Calu3 (cell line): ENCODE measurements at regions not wholly inside any gene's neighbourhood (a gene's known extent, or its start where the extent isn't known, plus 50 kb on each side); places are given as distances from the start of the nearest gene placed in this dataset.

Experiments
- BruUV-seq: library from RNA; stranded (reverse); fragments of 400-500 nt; replicated peaks from 2 replicates; lab custom pipeline; 2021; lab: Mats Ljungman, UMichigan
- CTCF ChIA-PET: fragments of 300-600 bp; sonication (Branson Sonifier 250); formaldehyde crosslinking; loops from one replicate; lab custom pipeline; 2022; ENCODE audit warnings: antibody characterized with exemption; lab: Charles Lee
- DNase-seq: peaks from one replicate; pipeline ENCODE4 v3.0.0; 2022
- H3K27ac Mint-ChIP-seq: one replicate; pipeline ENCODE4 v1.8.0; 2022; ENCODE audit warnings: mixed read lengths; ENCODE audit not compliant: unreplicated experiment
- H3K27me3 Mint-ChIP-seq: one replicate; pipeline ENCODE4 v1.8.0; 2022; ENCODE audit warnings: mixed read lengths; ENCODE audit not compliant: unreplicated experiment
- H3K36me3 Mint-ChIP-seq: one replicate; pipeline ENCODE4 v1.8.0; 2022; ENCODE audit warnings: mild to moderate bottlenecking, moderate library complexity, mixed read lengths; ENCODE audit not compliant: insufficient read depth, unreplicated experiment
- H3K4me1 Mint-ChIP-seq: one replicate; pipeline ENCODE4 v1.8.0; 2022; ENCODE audit warnings: mild to moderate bottlenecking, low read depth, mixed read lengths; ENCODE audit not compliant: unreplicated experiment
- H3K4me3 Mint-ChIP-seq: one replicate; pipeline ENCODE4 v1.8.0; 2022; ENCODE audit warnings: mild to moderate bottlenecking, low read depth, moderate library complexity, mixed read lengths; ENCODE audit not compliant: unreplicated experiment
- H3K9me3 Mint-ChIP-seq: one replicate; pipeline ENCODE4 v1.8.0; 2022; ENCODE audit warnings: low read depth, mixed read lengths; ENCODE audit not compliant: unreplicated experiment
- CTCF ChIP-seq: fragments of 200-600 bp; IDR thresholded peaks from one replicate; pipeline ENCODE4 v1.8.0; 2022; ENCODE audit warnings: antibody characterized with exemption; ENCODE audit not compliant: unreplicated experiment
- intact Hi-C: fragments of 100-400 bp; cut with micrococcal nuclease; formaldehyde crosslinking; loops from one replicate; pipeline ENCODE4 v1.10.0; 2022; ENCODE audit not compliant: unreplicated experiment

GRCh38 chr15:73809728-73810501 is 56.8 kb upstream of the INSYN1 start:
- H3K36me3 Mint-ChIP-seq, result no peaks in the 10 kb centered on the region
- no peaks in the 10 kb centered on the region for H3K9me3 Mint-ChIP-seq
- no TSS peak for BruUV-seq
- TF ChIP-seq CTCF, result no peak
- H3K27ac Mint-ChIP-seq, result no peak overlapping the region
- CTCF ChIA-PET, result interaction anchor here (0.7 to 1.2 kb wide), 2 partner anchors 60 to 78 kb away, joined by 3 read pairs; no protein-coding TSS in a partner anchor
- H3K4me1 Mint-ChIP-seq, result no peaks in the 10 kb centered on the region
- peak; percentile 32 for DNase-seq
- no peak overlapping the region for H3K4me3 Mint-ChIP-seq
- intact Hi-C loops, result loop anchor here (10.0 kb wide), 1 partner anchor 95 kb away; no protein-coding TSS in a partner anchor
- H3K27me3 Mint-ChIP-seq, result peaks cover 100% of the 10 kb centered on the region

GRCh38 chr15:73812806-73813465 is 59.8 kb upstream of the INSYN1 start:
- Mint-ChIP-seq H3K36me3 (no peaks in the 10 kb centered on the region), H3K4me3 (no peak overlapping the region), H3K27ac (no peak overlapping the region), H3K9me3 (no peaks in the 10 kb centered on the region), H3K4me1 (no peaks in the 10 kb centered on the region), H3K27me3 (peaks cover 100% of the 10 kb centered on the region)
- BruUV-seq, result no TSS peak
- intact Hi-C loops, result no loop called here
- CTCF ChIA-PET, result interaction anchor here (0.8 kb wide), 2 partner anchors 21 to 108 kb away, joined by 3 read pairs; no protein-coding TSS in a partner anchor
- TF ChIP-seq CTCF, result no peak
- no peak for DNase-seq

GRCh38 chr15:73813589-73813988 is 59.8 kb upstream of the TBC1D21 start:
- H3K27me3 Mint-ChIP-seq, result peaks cover 100% of the 10 kb centered on the region
- no peak overlapping the region for H3K4me3 Mint-ChIP-seq
- H3K9me3 Mint-ChIP-seq, result no peaks in the 10 kb centered on the region
- DNase-seq, result no peak
- H3K4me1 Mint-ChIP-seq, result no peaks in the 10 kb centered on the region
- BruUV-seq, result no TSS peak
- TF ChIP-seq CTCF, result no peak
- no peaks in the 10 kb centered on the region for H3K36me3 Mint-ChIP-seq
- CTCF ChIA-PET, result interaction anchor here (0.8 kb wide), 1 partner anchor 21 kb away, joined by 3 read pairs; no protein-coding TSS in a partner anchor
- H3K27ac Mint-ChIP-seq, result no peak overlapping the region
- intact Hi-C loops, result no loop called here

- Mint-ChIP-seq H3K4me1 (no peaks in the 10 kb centered on the region), H3K9me3 (no peaks in the 10 kb centered on the region), H3K36me3 (no peaks in the 10 kb centered on the region), H3K4me3 (no peak overlapping the region), H3K27me3 (peaks cover 95% of the 10 kb centered on the region), H3K27ac (no peak overlapping the region)
- intact Hi-C loops, result no loop called here
- CTCF ChIA-PET, result no interaction called here
- no TSS peak for BruUV-seq
- DNase-seq, result no peak
- TF ChIP-seq CTCF, result no peak
Measured at GRCh38 chr15:73818308-73818985, 54.9 kb upstream of the TBC1D21 start.
